Prostate gland (tissue), 2 donors: ENCODE measurements at regions not wholly inside any gene's neighbourhood (a gene's known extent, or its start where the extent isn't known, plus 50 kb on each side); places are given as distances from the start of the nearest gene placed in this dataset.

ENCODE experiments used
- DNase-seq: peaks from one replicate; pipeline ENCODE4 v3.0.0-alpha.2; 2019; ENCODE audit warnings: low spot score
- H3K27ac ChIP-seq, 2 donors: fragments of 200-600 bp; sonication (generic); 2 replicates each; pipeline ENCODE4 v1.5.1; 2017 to 2019
- H3K27me3 ChIP-seq: fragments of 200-600 bp; sonication (generic); replicated peaks from 2 replicates; pipeline ENCODE4 v1.5.1; 2019; ENCODE audit not compliant: insufficient read depth
- H3K36me3 ChIP-seq, 2 donors: fragments of 200-600 bp; sonication (generic); 1 replicate in 1 of 2; 2 replicates in 1 of 2; pipeline versions ENCODE4 v1.5.1 to v1.8.1; 2017 to 2019
- H3K4me1 ChIP-seq: fragments of 200-600 bp; sonication (generic); replicated peaks from 2 replicates; pipeline ENCODE4 v1.5.1; 2019
- H3K4me3 ChIP-seq, 2 donors: fragments of 200-600 bp; sonication (generic); 2 replicates each; pipeline ENCODE4 v1.5.1; 2017 to 2019
- H3K9me3 ChIP-seq: fragments of 200-600 bp; sonication (generic); 2 replicates; pipeline ENCODE4 v1.5.1; 2017
- CTCF ChIP-seq, 4 experiments: fragments of 200-600 bp in 2 of 4; fragments of 450-650 bp in 2 of 4; sonication (generic) in 2 of 4; IDR thresholded peaks; 1 replicate in 3 of 4; 2 replicates in 1 of 4; pipeline ENCODE4 v1.5.1; 2016 to 2019; ENCODE audit warnings: antibody characterized with exemption in 4 of 4, mild to moderate bottlenecking in 2 of 4, moderate library complexity in 2 of 4
- POLR2A ChIP-seq: fragments of 450-650 bp; IDR thresholded peaks from one replicate; pipeline ENCODE4 v1.6.1; 2016; ENCODE audit warnings: antibody characterized with exemption, mild to moderate bottlenecking
- POLR2AphosphoS5 ChIP-seq: sonication (generic); formaldehyde crosslinking; IDR thresholded peaks from one replicate; pipeline ENCODE4 v1.6.1; 2017; ENCODE audit warnings: antibody characterized with exemption
- WGBS: methylation state at CpG from one replicate; pipeline ENCODE4 v1.1.5; 2018; 5-methylcytosine and 5-hydroxymethylcytosine counted together
- intact Hi-C: fragments of 100-400 bp; cut with DNase I; formaldehyde crosslinking; loops from one replicate; pipeline ENCODE4 v1.14.2; 2022

GRCh38 chr1:209483691-209484090, 99.8 kb upstream of the CAMK1G start:
- Histone ChIP-seq H3K4me3 (no peak overlapping the region), H3K9me3 (no peaks in the 10 kb centered on the region), H3K27ac (no peak overlapping the region), H3K36me3 (no peaks in the 10 kb centered on the region), H3K4me1 (no peaks in the 10 kb centered on the region), H3K27me3 (no peaks in the 10 kb centered on the region)
- DNase-seq, result no peak
- no peak for TF ChIP-seq POLR2AphosphoS5
- no peak for TF ChIP-seq POLR2A
- no peak for TF ChIP-seq CTCF (IDR thresholded peaks at IDR 0.05)
- intact Hi-C loops, result no loop called here
- 89% methylated on average over 4 of the region's 4 CpGs for WGBS

GRCh38 chr1:209484429-209484828, 99.1 kb upstream of the CAMK1G start:
- H3K36me3 ChIP-seq, result no peaks in the 10 kb centered on the region
- H3K4me1 ChIP-seq, result no peaks in the 10 kb centered on the region
- H3K4me3 ChIP-seq, result no peak overlapping the region
- H3K27me3 ChIP-seq, result no peaks in the 10 kb centered on the region
- no peak for TF ChIP-seq CTCF (IDR thresholded peaks at IDR 0.05)
- TF ChIP-seq POLR2A, result no peak
- no peak for TF ChIP-seq POLR2AphosphoS5
- H3K27ac ChIP-seq, result no peak overlapping the region
- intact Hi-C loops, result no loop called here
- no peaks in the 10 kb centered on the region for H3K9me3 ChIP-seq
- no peak for DNase-seq

GRCh38 chr1:209485167-209485566, 98.3 kb upstream of the CAMK1G start:
- Histone ChIP-seq H3K27ac (no peak overlapping the region), H3K4me3 (no peak overlapping the region), H3K9me3 (no peaks in the 10 kb centered on the region), H3K27me3 (no peaks in the 10 kb centered on the region), H3K4me1 (no peaks in the 10 kb centered on the region), H3K36me3 (no peaks in the 10 kb centered on the region)
- no peak for TF ChIP-seq CTCF (IDR thresholded peaks at IDR 0.05)
- no peak for TF ChIP-seq POLR2A
- no peak for TF ChIP-seq POLR2AphosphoS5
- 61% methylated on average over 2 of the region's 2 CpGs for WGBS
- intact Hi-C loops, result no loop called here
- DNase-seq, result peak; percentile 22

GRCh38 chr1:209485751-209486150, 97.8 kb upstream of the CAMK1G start:
- Histone ChIP-seq H3K36me3 (no peaks in the 10 kb centered on the region), H3K27me3 (no peaks in the 10 kb centered on the region), H3K27ac (no peak overlapping the region), H3K9me3 (no peaks in the 10 kb centered on the region), H3K4me3 (no peak overlapping the region), H3K4me1 (no peaks in the 10 kb centered on the region)
- intact Hi-C loops, result no loop called here
- TF ChIP-seq POLR2A, result no peak
- TF ChIP-seq CTCF (IDR thresholded peaks at IDR 0.05), result no peak
- TF ChIP-seq POLR2AphosphoS5, result no peak
- 76% methylated on average over 3 of the region's 3 CpGs for WGBS
- DNase-seq, result no peak

GRCh38 chr1:209486861-209487593, 96.5 kb upstream of the CAMK1G start:
- Histone ChIP-seq H3K27ac (no peak overlapping the region), H3K27me3 (no peaks in the 10 kb centered on the region), H3K4me1 (no peaks in the 10 kb centered on the region), H3K36me3 (no peaks in the 10 kb centered on the region), H3K9me3 (no peaks in the 10 kb centered on the region), H3K4me3 (no peak overlapping the region)
- 91% methylated on average over 1 of the region's 1 CpG for WGBS
- DNase-seq, result no peak
- TF ChIP-seq POLR2AphosphoS5 (no peak), POLR2A (no peak), CTCF (IDR thresholded peaks at IDR 0.05) (no peak)
- intact Hi-C loops, result no loop called here
